ENCODE measurements at regions not wholly inside any gene's neighbourhood (a gene's known extent, or its start where the extent isn't known, plus 50 kb on each side); places are given as distances from the start of the nearest gene placed in this dataset.

DNA sequence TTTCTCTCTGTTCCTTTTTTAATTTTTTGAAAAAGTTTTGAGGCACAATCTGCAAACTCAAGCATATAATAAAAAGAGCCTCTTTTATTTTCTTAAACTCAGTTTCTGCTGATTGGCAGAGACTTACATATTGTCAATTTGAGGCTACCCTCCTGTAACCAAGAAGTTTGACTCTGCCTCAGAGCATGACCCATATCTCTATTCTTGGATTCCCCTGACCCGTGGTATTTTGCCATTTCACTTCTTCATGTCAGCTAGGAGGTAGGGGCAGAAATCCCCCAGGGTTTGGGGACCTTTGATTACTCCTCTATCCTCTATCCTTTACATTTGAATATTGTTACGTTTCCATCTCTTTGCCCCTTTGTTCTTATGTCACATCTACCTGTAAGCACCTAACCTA is 479.1 kb upstream of the ALCAM start:
- no peaks in the 10 kb centered on the region for H3K4me1 ChIP-seq
- H3K9ac ChIP-seq: no peak overlapping the region
- H3K4me3 ChIP-seq: no peak overlapping the region
- no peaks in the 10 kb centered on the region for H3K36me3 ChIP-seq
- H2AFZ ChIP-seq (replicated peaks): no peak overlapping the region
- no peaks in the 10 kb centered on the region for H3K79me2 ChIP-seq (ENCODE audit: low read depth)
- H3K9me3 ChIP-seq (ENCODE audit: low read depth): no peaks in the 10 kb centered on the region
- H4K20me1 ChIP-seq (ENCODE audit: low read depth): no peaks in the 10 kb centered on the region
- Mint-ChIP-seq H3K4me3 (no peak overlapping the region), H3K4me1 (no peaks in the 10 kb centered on the region), H3K27ac (no peak overlapping the region), H3K27me3 (ENCODE audit: insufficient read depth, low read depth) (no peaks in the 10 kb centered on the region), H3K36me3 (no peaks in the 10 kb centered on the region), H3K9me3 (no peaks in the 10 kb centered on the region)
- no peaks in the 10 kb centered on the region for H3K27me3 ChIP-seq
- H3F3A ChIP-seq (ENCODE audit: low read depth): no peaks in the 10 kb centered on the region
- no peak overlapping the region for H3K27ac ChIP-seq
- TF ChIP-seq, protein P1, sequence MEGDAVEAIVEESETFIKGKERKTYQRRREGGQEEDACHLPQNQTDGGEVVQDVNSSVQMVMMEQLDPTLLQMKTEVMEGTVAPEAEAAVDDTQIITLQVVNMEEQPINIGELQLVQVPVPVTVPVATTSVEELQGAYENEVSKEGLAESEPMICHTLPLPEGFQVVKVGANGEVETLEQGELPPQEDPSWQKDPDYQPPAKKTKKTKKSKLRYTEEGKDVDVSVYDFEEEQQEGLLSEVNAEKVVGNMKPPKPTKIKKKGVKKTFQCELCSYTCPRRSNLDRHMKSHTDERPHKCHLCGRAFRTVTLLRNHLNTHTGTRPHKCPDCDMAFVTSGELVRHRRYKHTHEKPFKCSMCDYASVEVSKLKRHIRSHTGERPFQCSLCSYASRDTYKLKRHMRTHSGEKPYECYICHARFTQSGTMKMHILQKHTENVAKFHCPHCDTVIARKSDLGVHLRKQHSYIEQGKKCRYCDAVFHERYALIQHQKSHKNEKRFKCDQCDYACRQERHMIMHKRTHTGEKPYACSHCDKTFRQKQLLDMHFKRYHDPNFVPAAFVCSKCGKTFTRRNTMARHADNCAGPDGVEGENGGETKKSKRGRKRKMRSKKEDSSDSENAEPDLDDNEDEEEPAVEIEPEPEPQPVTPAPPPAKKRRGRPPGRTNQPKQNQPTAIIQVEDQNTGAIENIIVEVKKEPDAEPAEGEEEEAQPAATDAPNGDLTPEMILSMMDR (IDR thresholded peaks at IDR 0.05): no peak
- TF ChIP-seq EZH2phosphoT487 (IDR thresholded peaks at IDR 0.05): no peak
- TF ChIP-seq EZH2 (IDR thresholded peaks at IDR 0.05): no peak
- no peak overlapping the region for H3K4me2 ChIP-seq
- no peak for DNase-seq (ENCODE audit: low spot score)

DNA sequence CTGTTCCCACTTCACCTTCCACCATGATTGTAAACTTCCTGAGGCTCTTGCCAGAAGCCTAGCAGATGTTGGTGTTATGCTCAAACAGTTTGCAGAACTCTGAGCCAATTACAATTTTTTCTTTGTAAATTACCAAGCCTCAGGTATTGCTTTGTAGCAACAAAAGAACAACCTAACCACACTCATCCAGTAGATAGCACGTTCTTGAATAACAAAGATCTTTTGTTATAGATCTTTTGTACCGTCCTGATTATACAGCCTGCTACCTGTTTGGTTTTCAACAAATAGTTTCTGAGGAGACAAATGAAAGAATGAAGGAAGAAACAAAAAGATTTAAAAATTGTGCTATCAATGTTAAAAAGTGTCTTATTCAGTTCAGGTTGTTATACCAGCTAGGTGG is 474.7 kb upstream of the ALCAM start:
- no peaks in the 10 kb centered on the region for H3K4me1 ChIP-seq

DNA sequence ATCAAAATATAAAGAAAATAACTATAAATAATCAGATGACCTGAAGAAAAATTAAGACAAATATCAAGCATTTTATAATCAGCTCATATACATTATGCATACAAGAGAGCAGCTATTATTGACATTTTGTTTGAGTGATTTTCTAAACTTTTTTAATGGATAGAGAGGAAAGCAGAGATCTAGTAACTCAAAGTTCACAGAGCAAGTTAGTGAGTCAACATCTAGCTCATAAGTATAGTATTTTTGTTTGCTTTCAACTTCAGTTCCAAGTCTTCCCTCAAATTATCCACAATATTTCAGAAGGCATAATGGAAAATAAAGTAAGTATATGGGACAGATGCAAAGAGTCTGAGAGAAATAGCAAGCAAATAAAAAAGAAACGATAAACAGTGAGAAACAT is 470.1 kb upstream of the ALCAM start:
- Histone ChIP-seq H3K27ac (no peak overlapping the region), H3K4me2 (no peak overlapping the region), H3K36me3 (no peaks in the 10 kb centered on the region), H2AFZ (replicated peaks) (no peak overlapping the region), H3K27me3 (no peaks in the 10 kb centered on the region), H3K9ac (no peak overlapping the region), H3K4me1 (no peaks in the 10 kb centered on the region), H4K20me1 (ENCODE audit: low read depth) (no peaks in the 10 kb centered on the region), H3F3A (ENCODE audit: low read depth) (no peaks in the 10 kb centered on the region), H3K79me2 (ENCODE audit: low read depth) (no peaks in the 10 kb centered on the region), H3K9me3 (ENCODE audit: low read depth) (no peaks in the 10 kb centered on the region), H3K4me3 (no peak overlapping the region)
- H3K36me3 Mint-ChIP-seq: no peaks in the 10 kb centered on the region
- H3K4me3 Mint-ChIP-seq: no peak overlapping the region
- H3K9me3 Mint-ChIP-seq: no peaks in the 10 kb centered on the region
- no peak overlapping the region for H3K27ac Mint-ChIP-seq
- H3K4me1 Mint-ChIP-seq: no peaks in the 10 kb centered on the region
- TF ChIP-seq EZH2phosphoT487 (IDR thresholded peaks at IDR 0.05) (no peak), EZH2 (IDR thresholded peaks at IDR 0.05) (no peak)
- TF ChIP-seq, protein P1 (IDR thresholded peaks at IDR 0.05): no peak
- H3K27me3 Mint-ChIP-seq (ENCODE audit: insufficient read depth, low read depth): no peaks in the 10 kb centered on the region
- DNase-seq (ENCODE audit: low spot score): no peak

More for the DNA sequence above, 474.7 kb upstream of the ALCAM start:
- no peak overlapping the region for H3K27ac Mint-ChIP-seq
- no peak overlapping the region for H3K27ac ChIP-seq
- no peak overlapping the region for H3K4me2 ChIP-seq
- no peaks in the 10 kb centered on the region for H3K36me3 Mint-ChIP-seq
- H3K9me3 ChIP-seq (ENCODE audit: low read depth): no peaks in the 10 kb centered on the region
- H3K27me3 Mint-ChIP-seq (ENCODE audit: insufficient read depth, low read depth): no peaks in the 10 kb centered on the region
- no peaks in the 10 kb centered on the region for H4K20me1 ChIP-seq (ENCODE audit: low read depth)
- TF ChIP-seq, protein P1 (IDR thresholded peaks at IDR 0.05): no peak
- no peak for TF ChIP-seq EZH2 (IDR thresholded peaks at IDR 0.05)
- TF ChIP-seq EZH2phosphoT487 (IDR thresholded peaks at IDR 0.05): no peak
- H2AFZ ChIP-seq (replicated peaks): no peak overlapping the region
- no peaks in the 10 kb centered on the region for H3K36me3 ChIP-seq
- H3K4me1 Mint-ChIP-seq: no peaks in the 10 kb centered on the region
- H3F3A ChIP-seq (ENCODE audit: low read depth): no peaks in the 10 kb centered on the region
- no peaks in the 10 kb centered on the region for H3K79me2 ChIP-seq (ENCODE audit: low read depth)
- no peak overlapping the region for H3K9ac ChIP-seq
- no peak for DNase-seq (ENCODE audit: low spot score)
- H3K9me3 Mint-ChIP-seq: no peaks in the 10 kb centered on the region
- no peak overlapping the region for H3K4me3 Mint-ChIP-seq
- H3K4me3 ChIP-seq: no peak overlapping the region
- H3K27me3 ChIP-seq: no peaks in the 10 kb centered on the region

Data from neural progenitor cell (in vitro differentiated cells).